Activated CD4-positive, alpha-beta T cell treated with anti-CD3 and anti-CD28 coated beads for 4 hours (primary cell): ENCODE measurements at regions not wholly inside any gene's neighbourhood (a gene's known extent, or its start where the extent isn't known, plus 50 kb on each side); places are given as distances from the start of the nearest gene placed in this dataset.

Source experiments
- DNase-seq, 2 donors: peaks; one replicate each; pipeline ENCODE4 v3.0.0-alpha.2; 2020

DNA sequence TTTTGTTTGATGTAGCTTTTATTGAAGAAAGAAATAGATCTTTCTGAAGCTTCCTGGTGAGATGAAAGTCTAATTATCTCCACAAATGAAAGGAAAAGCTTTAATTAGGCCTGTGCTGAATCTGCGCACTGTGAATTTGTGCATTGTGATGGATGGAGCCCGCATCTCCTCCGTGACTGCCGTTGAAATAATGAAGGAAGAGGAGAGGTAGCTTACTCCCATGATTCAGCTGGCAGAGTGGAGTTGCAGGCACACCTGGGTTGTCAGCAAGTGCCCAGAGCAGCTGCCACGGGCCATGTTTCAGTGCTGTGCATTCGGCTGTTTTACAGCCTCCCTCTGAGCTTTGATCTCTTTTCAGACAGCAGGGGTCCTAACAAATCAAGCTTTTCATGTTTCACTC lies 735.3 kb upstream of the TENM3 start:
- DNase-seq: no peak

DNA sequence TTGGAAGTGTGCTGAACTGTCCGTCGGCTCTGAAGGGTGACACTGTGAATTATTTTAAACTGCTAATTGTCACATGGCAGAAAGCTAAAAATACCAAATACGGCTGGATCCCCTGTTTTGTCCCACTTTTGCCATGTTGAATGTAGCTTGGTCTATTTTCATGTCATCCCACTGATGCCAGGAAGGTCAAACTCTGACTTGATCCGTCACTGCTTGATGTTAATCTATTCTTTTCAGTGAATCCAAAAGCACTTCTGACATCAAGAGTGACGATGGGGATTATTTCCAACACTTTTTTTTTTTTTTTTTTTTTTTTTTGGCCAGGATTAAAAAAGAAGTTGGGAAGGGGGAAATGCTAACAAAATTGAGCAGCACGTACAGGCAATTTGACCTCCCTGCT lies 734.6 kb upstream of the TENM3 start:
- no peak for DNase-seq

DNA sequence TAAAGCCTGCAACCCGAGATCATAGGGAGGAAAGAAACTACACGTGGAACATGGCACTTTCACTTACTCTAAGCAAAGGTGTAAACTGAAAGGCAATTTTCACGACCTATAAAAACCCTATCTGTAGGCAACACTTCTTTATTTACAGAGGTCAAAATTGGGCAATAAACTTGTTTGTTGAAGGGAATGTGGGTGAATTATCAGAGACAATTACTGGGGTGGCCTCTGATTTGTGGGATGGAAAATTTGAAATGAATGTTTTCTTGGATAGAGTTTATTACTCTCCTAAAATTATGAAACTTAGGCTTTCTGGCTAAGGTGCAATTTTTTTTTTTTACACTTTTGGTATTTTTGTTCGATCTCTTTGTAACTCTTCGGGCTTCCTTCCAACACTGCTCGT lies 734.1 kb upstream of the TENM3 start:
- DNase-seq: no peak

DNA sequence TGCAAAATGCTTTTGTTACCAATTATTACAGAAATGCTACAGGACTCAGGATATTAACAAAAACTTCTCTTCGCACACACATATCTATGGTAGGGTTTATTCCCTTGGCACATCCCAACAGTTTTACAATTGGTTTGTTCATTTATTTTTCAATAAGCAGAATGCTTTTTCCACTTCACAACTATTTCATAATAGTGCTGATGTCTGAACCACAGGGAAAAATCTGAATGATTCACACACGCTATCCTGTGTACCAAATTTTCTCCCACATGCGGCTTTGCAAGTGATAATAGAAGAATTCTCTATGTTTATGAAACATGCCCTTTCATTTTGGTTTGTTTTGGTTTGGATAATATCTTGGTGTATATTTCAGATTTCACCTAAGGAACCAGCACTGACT lies 725.7 kb upstream of the TENM3 start:
- DNase-seq: no peak

DNA sequence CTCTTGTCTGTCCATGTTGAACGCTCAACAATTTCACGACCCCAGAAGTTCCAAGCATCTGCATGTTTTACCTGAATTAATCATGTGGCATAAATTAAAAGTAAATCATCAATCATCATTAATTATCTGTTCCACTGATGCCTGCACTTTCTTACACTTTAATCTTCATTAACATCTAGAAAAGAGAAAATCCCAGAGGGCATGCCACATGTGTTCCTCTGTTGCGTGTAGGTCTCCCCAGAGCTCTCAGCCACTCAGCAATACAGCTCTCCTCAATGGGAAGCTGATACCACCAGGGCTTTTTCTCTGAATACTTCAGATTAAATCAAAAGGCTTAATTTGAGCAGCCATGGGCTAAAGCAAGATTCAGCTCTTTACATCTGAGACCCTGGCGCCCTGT lies 722.4 kb upstream of the TENM3 start:
- no peak for DNase-seq

DNA sequence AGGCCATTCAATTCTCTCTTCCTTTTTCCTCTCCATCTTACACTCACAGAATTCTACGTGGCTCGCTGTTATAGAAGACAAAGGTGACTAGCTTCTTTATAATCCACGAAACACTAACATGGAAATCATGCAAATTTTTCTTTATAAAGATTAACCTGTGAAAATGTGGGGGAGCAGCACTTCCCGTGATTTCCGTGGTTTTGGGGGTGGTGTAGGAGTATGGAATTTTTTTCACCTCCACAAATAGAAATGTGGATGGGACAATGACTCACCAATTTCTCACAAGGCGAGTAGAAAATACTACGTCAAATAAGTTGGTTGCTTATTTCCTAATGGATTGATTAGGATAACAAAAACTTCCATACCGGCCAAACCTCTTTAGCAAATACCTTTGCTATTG lies 719.2 kb upstream of the TENM3 start:
- no peak for DNase-seq

DNA sequence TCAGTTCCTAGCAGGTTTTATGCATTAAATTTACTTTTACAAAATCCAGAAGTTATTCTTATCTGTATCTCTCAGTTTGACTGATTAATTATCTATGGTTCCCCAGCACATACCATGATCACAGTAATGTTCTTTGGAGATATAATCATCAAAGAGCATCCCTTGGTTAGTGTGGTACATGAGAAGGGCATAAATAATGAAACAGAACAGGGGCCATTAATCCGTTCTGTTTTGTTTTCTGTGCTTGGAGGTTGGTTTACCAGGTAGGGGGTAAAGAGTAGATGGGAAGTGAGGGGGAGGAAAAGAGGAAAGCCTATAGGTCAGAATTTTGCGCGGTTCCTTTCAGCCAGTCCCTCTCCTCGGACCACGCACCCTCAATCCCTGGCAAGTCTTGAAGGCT lies 718.7 kb upstream of the TENM3 start:
- no peak for DNase-seq

DNA sequence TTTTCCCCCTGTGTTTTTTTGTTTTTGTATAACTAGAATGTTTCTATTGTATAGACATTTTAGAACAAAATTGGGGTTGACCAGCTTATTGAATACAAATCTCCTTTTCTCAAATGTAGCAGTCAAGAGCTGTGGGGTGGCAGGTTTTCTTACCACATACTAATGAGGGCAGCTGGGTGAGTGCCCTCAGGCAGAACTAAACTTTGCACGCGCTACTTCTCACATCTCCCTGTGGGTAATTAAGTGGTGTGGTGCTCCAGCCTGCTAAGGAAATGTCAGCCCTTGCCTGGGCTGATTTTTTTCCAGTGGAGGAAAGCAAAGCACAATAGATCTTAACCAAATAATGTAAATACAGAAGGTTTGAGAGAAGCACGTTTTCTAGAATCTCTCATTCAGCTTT lies 717.6 kb upstream of the TENM3 start:
- DNase-seq: no peak

DNA sequence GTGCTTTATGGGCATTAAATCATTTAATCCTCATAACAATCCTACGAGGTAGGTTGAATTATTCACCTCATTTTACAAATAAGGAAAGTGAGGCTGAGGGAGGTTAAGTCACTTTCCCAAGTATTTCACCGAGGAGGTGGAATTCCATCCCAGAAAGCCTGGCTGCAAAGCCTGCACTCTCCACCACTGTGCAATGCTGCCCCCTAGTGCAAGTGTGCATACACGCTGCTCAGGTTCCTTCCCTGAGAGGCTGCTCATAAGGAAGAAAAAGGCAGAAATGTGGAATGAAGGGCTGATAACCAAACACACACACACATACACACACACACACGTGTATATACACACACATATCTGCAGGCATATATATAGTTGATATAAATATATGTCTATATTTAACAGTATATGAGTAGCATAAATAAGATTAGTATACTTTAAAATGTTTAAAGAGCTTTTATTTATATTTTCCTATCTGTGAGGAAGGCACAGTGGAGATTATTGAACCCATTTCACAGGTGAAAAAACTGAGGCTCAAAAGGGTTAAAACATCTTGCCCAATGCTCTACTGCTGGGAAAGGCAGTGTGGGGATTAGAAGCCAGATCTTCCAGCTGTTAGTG lies 714.5 kb upstream of the TENM3 start:
- DNase-seq: no peak

DNA sequence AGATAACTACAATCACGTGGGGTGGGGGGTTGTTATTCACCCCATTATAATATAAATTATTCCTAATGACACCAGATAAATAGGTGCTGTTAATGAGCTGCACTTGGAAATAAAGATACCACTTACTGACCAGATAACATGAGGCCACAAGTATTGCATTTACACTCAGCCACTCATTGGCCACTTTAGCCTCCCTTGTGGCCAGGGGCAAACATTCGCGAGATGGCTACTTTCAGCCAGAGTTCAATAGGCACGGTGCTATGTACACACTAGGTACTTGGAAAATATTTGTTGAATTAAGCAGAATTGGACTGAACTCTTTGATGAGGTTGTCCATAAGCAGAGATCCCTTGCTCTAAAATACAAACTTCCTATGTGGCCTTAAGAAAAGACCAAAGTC lies 713.7 kb upstream of the TENM3 start:
- DNase-seq: no peak

DNA sequence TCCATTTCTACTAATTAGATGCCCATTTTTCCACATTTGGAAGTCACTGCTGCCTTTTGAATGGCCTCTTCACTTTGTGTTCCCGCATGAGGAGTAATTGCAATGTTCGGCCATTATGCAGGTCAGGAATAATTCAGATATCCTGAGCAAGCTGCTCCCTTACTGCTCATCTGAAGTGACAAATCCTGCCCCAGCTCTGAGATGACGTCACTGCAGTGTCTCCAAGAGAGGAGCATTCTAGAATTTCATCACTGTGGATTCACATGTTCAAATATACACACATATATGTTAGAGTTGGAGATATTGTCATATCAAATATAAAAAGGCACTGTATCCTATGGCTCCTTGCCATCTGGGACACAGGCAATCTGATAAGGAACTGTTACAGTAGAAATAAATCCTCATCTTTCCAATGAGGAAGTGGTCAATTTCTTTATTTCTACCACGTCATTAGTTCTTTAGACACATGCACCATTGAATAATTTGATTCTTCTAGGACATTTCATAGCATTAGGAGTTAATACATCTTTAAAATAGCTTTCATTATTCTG lies 706.9 kb upstream of the TENM3 start:
- no peak for DNase-seq

DNA sequence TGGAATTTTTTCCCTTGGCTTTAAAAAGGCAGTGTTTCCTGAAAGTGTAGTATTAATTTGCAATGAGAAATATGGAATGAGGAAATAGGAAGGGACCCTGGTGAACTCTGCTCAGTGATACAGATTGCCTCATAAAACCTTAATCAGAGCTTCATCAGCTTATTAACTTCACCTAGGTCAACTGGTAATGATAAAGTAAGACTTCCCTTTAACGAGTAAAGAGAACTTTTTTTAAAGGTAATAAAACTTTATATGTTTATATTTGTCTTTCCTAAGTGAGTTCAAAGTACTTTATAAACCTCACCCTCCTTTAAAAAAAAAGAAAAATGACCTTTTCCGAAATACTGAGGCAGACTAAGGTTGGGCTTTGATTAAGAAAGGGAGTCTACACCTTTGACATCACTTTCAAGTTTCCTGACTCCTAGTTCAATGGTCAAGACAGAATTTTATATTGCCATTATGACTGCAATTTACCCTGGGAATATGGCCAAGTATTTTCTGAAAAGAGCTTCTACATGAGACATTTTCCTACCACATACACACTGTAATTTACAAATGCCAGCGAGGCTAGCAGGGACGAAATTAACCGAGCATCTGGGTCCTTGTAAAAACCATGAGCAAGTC lies 706.3 kb upstream of the TENM3 start:
- DNase-seq: no peak

DNA sequence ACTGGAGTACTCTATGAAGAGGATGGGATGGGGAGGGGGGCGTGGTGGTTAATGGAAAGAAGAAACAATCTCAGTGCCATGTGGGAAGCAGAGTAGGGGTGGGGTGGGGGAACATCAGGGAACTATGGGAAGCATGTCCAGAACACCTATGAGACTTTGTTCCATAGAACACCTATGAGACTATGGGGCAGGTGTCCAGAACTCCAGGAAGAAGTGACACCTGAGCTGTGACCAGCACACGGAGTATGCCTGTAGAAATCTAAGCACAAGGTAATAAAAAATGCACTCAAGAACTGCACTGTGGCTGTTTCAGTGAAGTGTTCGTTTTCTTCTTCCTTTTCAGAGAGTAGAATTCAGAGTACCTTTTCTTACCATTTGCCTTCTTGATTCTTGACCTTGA lies 704.8 kb upstream of the TENM3 start:
- no peak for DNase-seq

DNA sequence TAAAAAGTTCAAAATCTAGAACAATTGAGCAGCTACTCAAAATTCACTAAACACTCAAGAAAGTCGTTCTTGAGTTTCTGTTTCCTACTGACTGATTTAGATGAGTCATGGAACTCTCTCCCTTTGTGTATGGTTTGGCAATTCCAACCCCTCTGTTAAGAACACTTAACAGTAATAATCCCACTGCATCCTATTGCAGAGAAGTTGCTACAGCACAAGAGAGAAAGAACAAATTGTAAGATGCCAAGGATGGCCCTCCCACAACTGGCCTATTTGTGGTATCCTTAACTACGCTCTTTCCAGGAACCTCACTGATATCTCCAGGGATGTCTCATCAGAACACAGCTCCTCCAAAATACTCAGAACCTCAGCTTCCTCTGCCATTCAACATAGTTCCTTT lies 701.8 kb upstream of the TENM3 start:
- DNase-seq: no peak

DNA sequence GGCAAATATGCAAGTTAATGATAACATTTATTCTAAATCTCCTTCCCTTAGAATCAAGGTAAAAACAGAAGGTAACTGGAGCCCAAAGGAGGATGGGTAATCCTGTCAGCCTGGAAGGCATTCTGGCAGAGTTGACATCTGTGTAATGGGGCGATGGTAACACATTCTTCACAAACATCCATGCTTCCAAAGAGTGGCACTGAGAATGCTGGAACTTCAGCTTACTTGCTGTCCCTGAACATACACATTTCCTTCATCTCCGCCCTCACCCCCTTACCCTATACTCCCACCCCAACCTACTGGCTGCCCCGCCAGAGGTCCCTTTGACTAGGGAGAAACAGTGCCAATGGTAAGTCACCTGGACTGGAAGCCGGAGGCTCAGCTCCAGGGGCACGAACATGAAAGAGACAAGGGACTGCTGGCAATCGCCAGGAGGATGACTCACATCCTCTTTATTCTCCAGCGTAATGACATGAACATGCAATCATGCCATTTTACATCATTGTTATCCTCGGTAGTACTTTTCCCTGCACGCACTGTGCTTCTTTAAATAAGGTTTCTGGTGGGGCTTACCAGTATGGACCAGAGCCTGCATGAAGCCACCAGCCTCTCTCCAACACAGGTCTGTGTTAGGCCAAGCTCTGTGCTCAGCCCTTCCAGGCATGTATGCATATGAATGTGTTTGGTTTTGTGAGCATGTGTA lies 694.2 kb upstream of the TENM3 start:
- no peak for DNase-seq

DNA sequence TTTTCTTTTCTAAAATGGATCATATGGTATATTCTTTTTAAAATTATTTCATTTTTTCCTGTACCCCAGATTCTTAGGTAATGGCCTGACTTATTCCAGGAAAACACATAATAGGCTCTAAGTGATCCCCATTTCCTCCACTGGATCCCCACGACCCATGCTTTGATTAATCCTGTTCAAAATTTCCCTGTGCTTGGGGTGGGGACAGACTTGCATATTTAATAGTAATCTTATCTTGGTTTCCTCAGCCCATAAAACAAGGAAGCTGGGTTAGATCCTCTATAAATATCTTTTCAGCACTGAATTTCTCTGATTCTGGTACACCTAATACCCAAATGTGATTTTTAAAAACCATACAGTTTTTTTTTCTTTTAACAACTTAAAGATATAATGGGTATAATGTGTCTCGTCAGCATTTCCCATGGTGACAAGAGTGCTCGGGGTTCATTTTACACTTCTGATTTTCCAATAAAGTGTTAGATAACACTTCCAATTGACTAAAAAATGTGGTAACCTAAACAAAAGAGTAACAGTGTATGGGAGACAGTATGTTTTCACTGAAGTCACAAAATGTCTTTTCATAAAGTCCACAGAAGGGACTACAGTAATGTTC lies 693.5 kb upstream of the TENM3 start:
- DNase-seq: no peak

DNA sequence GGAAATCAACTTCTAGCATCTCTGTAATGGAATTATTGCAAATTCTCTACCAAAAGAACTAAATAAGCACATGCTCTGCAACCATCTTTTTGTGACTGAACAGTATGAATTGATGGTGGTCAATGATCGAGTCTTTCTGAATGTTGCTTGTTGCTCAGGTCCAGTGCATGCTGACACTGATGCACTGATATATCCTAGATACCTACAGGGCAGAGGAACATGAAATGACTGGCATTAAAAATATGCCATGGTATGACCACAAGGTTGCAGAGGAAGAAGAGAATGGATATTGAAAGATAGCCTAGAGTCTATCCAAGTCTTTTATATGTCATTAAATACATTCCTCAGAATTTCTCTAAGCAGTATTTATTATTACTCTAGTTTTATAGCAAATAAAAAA lies 692.8 kb upstream of the TENM3 start:
- DNase-seq: no peak

DNA sequence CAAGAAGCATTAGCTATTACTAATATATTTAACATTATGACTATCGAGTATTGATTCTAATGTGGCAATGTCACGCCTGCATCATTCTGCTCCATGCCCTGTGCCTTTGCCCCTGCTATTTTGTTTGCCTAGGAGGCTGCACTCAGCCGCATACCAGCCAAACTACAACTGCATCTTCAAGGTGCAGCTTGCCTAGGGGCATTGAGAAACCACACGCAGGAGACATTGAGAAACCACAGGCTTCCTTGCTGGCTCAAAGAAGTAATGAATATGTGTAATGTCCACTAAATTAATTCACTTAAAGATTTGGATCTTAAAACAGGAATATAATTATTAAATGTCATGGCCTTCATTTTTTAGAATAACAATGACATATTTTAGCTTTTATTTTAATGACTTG lies 683.6 kb upstream of the TENM3 start:
- DNase-seq: no peak

DNA sequence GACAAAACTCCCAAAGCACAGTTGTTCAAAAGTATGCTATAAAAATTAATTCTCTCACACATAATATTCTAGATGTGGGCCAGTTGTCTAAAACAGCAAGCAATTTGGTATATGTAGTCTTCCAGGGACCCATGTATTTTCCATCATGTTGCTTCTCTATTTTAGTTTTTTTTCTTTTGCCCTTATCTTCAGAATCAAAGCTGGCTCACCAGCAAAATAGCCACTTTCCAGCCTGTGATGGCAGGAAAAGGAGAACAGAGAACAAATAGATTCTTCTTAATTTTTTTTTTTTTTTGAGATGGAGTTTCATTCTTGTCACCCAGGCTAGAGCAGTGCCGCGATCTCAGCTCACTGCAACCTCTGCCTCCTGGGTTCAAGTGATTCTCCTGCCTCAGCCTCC lies 680.8 kb upstream of the TENM3 start:
- no peak for DNase-seq

DNA sequence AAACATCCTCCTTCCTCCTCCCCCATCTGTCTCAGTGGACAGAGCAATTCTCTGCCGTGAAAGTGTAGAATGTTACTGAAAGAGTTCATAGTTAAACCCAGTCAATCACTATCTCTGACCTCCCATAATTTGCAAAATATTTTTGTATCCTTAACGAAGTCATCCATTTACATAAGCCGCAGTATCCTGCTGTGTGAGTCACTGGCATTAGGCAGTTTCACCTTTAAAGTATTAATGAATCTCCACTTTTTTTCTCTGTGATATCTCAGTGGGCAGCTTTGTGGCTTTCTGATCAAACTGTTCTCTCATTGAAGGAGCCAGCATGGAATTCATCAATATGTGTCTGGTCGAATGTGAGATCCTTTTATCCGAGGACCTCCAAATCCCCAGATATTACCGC lies 678.6 kb upstream of the TENM3 start:
- DNase-seq: no peak

DNA sequence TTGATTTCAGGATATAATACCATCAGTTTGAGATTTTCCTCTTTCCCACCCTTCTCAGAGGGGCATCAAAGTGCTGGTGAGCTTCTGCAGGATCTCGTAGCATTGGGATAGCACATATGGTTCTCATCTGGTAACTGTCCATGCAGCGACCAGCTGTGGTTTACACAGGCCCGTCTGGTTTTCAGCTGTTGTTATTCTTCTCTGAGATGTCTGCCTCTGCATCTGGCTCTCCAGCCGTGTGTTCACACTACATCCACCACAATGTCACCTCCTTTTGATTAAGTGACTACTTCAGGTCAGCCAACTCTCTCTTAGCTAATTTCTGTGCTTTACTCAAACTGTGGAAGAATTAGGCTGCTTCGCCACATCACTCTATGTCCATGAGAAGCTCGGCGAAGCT lies 676.7 kb upstream of the TENM3 start:
- DNase-seq: no peak

DNA sequence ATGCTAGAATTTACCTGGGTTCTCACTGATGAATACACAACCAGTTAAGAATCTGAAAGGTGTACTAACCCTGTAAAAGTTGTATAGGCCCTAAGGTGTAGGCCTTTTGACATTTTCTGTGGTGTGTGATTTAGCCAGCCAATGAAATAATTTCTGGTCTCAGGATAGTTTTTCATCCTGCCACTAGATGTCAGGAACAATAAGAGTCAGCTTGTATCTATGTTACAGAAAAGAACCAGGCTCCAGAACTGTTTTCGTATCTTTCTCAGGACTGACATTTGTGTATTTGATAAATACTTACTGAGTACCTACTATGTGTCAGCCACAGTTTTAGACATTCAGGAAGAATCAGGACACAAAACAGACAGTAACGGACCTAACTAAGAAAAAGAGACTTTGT lies 673.6 kb upstream of the TENM3 start:
- no peak for DNase-seq

DNA sequence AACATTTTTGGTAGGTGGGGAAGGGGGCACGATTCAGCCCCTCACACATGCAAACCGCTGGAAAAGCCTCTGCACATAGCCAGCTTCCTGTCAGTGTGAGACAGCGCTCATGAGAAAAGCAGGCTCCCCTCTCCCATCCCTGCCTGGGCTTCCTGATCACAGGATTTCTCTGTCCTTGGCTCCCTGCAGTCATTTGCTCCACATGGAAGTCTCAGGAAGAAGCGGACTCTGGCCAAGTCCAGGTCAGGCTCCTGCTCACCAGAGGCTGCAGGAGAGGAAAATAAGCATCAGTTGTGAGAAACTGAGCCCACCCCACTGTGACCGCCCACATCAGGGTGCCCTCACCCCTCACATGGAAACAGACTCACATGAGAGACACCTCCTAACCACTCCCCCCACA lies 664.3 kb upstream of the TENM3 start:
- no peak for DNase-seq

DNA sequence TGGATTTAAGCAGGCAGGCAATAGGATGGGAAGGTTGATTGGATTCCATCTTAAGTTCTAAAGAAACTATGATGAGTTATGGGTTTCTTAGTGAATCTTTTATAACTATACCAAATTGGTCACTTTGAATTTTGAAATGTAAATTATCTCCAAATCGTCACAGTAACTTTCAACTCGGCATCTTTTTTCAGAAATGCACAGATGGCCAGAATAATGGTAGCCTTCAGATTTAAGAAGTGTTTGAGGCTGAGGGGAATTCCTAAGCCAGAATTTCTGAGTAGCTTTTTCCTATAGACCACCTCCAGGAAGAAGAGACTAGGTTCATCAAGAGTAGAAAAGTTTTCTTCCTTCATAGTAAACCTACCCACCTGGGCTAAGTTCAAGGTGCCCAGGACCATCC lies 663.7 kb upstream of the TENM3 start:
- DNase-seq: no peak
